GM12874 (cell line): ENCODE measurements at regions not wholly inside any gene's neighbourhood (a gene's known extent, or its start where the extent isn't known, plus 50 kb on each side); places are given as distances from the start of the nearest gene placed in this dataset.

Experiments used
- TF ChIP-seq, protein P1 (sequence below): IDR thresholded peaks from 2 replicates; pipeline ENCODE4 v1.5.1; 2011; ENCODE audit warnings: low read depth, mild to moderate bottlenecking, control low read depth, low read length, moderate library complexity; ENCODE audit not compliant: insufficient read depth

DNA sequence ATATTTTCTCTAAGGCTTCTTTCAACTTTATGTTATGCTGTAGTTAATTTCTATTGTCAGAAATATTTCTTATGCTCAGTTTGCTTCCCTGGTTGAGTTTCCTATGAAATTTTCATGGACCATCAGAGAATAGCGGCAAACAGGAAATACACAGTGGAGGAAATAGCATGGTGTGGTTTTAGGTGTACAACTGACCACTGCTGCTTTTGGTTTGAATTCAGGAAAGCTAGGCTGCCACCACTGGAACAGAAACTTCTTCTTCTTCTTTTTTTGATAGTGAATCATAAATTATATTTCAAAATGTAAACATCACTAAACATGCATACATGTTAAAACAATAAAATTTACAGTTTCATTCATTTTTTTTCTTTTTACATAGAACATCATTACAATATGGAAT lies 316.6 kb upstream of the TGFBR2 start:
- TF ChIP-seq, protein P1, sequence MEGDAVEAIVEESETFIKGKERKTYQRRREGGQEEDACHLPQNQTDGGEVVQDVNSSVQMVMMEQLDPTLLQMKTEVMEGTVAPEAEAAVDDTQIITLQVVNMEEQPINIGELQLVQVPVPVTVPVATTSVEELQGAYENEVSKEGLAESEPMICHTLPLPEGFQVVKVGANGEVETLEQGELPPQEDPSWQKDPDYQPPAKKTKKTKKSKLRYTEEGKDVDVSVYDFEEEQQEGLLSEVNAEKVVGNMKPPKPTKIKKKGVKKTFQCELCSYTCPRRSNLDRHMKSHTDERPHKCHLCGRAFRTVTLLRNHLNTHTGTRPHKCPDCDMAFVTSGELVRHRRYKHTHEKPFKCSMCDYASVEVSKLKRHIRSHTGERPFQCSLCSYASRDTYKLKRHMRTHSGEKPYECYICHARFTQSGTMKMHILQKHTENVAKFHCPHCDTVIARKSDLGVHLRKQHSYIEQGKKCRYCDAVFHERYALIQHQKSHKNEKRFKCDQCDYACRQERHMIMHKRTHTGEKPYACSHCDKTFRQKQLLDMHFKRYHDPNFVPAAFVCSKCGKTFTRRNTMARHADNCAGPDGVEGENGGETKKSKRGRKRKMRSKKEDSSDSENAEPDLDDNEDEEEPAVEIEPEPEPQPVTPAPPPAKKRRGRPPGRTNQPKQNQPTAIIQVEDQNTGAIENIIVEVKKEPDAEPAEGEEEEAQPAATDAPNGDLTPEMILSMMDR: no peak

DNA sequence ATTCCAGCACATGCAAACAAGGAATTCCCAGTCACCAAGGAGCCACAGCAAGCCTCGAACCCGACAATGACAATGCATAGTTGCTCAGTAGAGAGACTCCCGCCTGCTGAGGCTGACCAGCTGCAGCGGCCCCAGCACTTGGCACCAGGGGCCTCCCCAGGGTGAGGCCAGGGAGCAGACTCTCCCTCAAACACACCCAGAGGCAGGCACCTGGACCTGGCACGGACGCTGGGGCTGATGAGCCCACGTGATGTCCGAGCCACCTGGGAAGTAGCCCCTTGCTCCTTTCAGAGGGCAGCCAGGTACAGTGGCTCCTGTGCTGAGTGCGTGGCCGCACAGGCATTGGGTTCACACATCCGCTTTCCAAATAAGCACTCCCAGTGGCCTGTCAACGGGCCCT lies 315.9 kb upstream of the TGFBR2 start:
- TF ChIP-seq, protein P1: no peak

DNA sequence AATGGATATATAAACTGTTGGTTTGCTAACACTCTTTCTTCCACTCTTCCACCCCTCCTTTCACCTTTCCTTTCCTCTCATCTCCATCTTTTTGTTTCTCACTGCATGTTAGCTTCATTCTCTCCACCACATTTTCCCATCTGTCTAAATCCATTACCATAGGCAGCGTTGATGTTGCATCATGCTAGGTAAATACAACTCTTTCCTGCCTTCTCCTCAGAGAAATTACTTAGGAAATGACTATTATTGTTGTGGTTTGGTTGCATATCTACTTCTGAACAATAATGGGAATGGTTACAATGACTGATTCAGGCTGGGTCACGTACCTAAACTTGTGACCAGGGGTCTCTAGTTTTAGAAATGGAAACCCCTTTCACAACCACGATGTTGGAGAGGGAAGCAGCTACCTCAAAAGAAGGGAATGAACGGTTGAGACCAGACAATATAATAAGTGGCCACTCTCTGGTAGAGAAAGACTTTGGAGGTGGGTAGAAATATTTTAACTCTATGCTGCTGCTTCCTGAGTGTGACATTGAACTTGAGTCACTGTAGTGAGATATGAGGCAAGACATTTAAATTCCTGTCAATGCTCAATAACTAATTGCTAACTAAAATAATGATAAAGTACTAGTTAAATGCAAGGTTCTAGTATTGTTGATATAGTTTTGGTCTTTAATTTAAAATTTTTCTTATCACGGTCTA lies 314.1 kb upstream of the TGFBR2 start:
- TF ChIP-seq, protein P1: no peak

DNA sequence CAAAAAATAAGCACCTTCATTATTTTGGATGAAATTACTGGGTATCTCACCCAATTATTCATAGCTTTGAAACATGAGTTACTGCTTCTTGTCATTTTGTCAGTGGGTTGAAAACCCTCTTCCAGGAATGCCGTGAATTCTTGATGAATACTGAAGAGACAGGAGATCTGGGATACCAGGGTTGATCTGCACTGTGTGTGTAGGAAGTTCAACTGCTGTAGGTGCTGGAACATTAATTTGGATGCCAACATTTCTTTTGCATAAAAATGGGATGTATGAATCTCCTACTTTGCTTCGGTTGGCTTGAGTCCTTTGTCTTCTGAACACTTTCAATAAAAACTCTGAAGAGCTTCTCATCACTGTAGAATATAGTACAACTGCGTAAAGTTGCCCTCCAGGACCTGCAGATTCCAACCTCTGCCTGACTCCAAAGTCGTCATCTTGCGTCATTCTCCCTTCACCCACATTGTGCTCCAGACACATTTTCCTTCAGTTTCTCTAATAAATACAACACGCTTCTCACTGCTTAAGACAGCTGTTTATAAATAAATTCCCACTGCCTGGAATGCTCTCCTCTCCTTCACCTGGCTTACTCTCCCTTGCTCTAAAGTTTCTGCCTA lies 312.7 kb upstream of the TGFBR2 start:
- TF ChIP-seq, protein P1: no peak

DNA sequence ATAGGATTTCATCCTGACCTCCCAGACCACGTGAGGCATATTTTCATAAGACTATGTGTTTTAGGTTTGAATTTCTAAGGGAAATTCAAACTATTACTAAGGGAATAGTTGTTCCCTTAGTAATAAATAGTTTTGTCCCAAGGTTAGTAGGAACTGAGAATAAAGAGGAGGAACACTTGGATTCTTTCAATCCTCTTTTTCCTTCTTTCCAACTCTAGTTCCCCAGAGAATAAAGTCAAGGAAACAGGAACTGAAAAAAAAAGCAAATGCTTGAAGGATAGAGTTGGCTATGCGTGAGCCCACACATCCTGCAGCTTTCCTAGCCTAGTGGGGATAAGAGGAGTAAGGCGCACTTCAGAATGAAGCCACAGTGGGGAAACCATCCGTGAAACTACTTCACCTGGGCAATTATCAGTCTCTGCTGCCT lies 312.1 kb upstream of the TGFBR2 start:
- TF ChIP-seq, protein P1: no peak

DNA sequence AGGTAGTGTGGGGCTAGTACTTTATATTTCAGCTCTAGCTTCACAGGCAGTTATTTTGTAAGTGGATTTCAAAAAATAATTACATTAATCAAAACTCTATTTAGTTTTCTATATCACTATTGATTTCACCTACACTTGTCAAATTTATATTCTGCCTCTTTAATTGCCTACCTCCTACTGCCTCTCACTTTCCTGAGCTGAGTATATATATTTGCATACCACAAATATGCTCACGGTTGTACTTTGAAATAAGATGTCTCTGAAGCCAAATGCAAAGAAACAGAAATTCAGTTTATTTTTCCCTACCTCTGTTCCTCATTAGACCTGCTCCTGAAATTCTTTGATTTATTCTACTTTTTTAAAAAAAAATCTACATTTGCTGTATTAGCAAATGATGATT lies 309.3 kb upstream of the TGFBR2 start:
- TF ChIP-seq, protein P1: no peak

DNA sequence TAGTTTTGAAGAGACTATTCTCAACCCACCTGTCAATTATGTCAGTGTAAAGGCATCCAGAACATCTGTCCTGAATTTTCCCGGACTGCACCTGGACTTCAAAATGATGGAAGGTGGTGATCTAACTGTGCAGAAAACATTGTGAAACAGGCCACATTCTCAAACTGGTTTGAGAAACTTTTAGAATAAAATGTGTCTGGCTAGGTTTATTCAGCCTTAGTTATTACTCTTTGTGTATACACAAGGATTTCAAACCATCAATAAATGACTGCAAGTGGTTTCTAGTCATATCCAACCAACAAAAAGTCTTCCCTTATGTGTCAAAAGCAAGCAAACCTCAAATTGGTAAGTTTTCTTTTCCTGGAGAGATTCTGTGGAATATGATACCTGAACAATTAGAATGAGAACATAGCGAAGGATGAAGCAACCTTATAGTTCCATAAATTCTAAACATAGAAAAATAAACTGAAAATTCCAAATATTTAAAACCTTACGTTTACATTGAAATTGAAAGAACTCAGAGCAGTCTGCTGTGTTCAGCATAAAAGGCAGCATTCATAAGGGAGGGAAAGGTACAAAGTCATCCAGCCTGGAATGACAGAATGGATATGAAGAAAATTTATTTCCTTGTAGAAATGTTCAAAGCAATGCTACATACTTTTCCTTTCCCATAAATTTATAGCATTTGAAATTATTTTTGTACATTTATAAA lies 306.6 kb upstream of the TGFBR2 start:
- TF ChIP-seq, protein P1: no peak
